SW480 (cell line): ENCODE measurements at regions not wholly inside any gene's neighbourhood (a gene's known extent, or its start where the extent isn't known, plus 50 kb on each side); places are given as distances from the start of the nearest gene placed in this dataset.

Experiments used
- DNase-seq: peaks from one replicate; pipeline ENCODE4 v3.0.0-alpha.2; 2016; ENCODE audit warnings: low spot score

- DNase-seq: no peak
Measured at GRCh38 chr2:120455390-120455789, 109.5 kb downstream of the INHBB start.

DNA sequence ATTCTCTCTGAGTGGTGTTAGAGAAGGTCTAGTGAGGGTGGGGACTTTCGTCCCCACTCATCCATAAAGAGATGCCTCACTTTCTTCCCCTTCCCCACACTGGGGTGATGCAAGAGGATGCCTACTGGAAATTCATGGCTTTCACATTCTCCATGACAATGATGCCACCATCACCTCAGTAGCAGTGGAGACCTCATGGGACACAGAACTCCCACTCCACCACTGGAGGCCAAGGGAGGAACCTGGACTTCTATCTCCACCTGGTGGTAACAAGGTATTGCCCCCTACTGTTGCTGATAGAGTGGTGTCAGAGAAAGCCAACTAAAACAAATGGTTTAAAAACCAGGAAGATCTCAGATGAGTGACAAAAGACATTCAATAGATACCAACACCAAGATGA is 110.9 kb downstream of the INHBB start:
- DNase-seq: peak; percentile 55

- no peak for DNase-seq
Measured at GRCh38 chr2:120460511-120460910, 114.6 kb downstream of the INHBB start.

DNA sequence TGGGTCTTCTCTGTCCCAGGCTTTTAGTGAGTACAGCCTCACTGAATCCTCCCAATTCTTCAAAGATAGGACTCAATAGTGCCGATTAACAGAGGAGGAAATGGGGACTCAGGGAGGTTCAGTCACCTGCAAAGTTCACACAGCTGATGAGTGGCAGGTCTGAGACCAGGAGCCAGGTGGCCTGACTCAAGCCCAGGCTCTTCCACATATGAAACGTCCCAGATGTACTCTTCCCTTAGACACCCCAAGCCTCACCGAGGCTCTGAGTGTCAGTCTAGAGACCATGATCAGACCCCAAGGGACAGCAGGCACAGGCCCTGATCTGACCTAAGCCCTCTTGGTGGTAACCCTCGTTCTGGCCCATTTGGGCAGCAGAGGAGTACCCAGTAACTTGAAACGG is 115.2 kb downstream of the INHBB start:
- DNase-seq: no peak

DNA sequence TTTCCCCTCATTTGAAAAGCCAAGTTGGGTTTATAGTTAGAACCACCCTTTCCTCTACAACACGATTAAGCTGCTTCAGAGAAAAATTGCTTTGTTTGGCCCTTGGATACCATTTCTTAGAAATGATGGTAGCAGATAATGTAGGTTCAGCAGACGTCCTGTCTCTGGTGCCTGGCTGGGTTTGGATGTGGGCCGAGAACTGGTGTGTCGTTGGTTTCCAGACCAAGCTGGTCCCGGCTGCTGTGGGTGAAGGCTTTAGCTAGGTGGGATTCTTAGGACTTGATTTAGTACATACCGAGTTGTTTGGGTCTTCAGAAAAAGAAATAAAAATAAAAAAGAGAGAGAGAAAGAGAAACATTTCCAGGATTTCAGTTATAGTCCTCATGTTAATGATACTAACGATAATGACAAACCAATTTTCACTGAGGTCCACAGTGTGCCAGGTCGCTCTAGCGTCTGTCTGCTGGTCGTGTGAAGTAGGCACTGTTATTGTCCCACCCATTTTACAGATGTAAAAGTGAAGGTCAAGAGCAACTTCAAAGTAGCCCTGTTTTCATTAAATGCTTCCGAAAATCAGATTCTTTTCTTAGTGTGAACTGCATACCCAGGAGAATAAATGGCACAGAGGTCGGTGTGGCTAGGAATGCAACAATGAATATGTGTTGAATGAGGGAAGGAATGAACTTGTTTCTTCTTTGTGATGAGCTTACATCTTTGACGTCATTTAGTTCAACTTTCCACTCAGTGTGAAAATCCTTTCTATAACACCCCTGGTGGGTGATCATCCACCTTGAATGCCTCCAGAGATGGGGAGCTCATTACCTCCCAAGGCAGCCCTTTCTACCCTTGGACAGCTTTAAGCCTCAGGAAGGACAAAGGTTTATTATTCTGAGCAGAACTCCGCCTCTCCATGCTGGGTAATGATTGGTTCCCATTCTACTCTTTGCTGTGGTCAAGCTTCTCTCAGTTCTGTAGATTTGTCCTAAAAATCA is 115.9 kb downstream of the INHBB start:
- no peak for DNase-seq

DNA sequence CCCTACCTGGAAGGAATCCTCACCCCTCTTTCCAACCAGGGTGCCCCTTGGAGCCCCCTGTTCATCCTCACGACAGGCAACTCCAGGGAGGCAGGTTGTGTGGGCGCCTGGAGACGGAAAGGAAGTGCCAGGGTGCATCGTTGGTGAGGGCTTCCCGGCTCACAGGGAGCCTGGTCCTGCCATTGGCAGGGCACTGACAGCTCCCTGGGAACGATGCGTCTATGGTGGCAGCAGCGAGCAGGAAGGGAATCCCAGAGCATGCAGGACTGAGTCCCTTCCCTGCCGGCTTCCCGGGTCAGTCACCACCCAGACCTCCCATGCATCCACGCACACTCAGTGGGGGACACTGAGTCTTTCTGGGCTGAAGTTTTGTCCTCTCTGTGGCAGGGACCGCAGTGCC is 117.6 kb downstream of the INHBB start:
- DNase-seq: no peak

GRCh38 chr2:120463996-120464395 is 118.1 kb downstream of the INHBB start:
- DNase-seq: no peak

GRCh38 chr2:120464448-120464931 is 118.6 kb downstream of the INHBB start:
- DNase-seq: no peak

DNA sequence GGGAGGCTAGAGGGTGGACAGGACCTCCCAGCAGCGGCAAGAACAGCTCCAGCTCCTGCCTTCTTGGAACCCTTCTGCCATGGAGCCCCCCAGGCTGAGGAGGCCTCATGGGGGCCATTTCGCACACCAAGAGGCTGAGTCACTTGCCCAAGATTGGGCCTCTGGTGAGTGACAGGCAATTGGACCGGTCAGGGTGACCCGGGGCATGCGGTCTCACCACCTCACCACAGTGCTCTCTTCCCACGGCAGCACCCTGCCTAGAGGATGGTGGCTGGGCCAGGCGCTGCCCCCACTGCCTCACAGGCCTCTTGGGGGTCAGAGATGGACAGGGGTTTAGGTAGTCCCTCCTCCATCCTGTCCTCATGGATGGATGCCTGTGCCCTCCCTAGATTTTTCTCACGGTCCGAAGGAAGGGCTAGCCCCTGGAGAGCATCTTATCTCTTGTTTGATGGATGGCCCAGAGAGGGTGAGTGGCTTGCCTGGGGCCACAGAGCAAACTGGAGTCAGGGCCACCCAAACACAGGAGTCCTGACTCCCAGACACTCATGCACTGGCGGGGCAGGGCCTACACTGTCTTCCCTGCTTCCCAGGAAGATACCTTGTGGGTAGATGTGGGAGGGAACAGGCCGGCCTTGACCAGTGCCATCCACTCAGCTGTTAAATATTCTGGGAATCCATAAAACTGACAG is 119.2 kb downstream of the INHBB start:
- no peak for DNase-seq

DNA sequence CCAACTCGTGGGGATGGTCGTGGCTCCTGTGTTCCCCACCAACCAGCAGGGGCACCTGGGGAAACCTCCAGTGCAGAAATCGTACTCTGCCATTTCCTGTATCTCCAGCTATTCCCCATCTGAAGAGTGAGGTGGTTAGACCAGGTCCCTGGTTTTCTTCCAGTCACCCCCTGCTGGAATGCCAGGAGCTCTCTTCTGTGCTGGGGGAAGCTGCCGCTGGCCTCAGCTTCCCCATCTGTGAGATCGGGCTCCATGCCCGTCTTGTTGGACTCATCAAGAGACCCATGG is 119.7 kb downstream of the INHBB start:
- DNase-seq: no peak

DNA sequence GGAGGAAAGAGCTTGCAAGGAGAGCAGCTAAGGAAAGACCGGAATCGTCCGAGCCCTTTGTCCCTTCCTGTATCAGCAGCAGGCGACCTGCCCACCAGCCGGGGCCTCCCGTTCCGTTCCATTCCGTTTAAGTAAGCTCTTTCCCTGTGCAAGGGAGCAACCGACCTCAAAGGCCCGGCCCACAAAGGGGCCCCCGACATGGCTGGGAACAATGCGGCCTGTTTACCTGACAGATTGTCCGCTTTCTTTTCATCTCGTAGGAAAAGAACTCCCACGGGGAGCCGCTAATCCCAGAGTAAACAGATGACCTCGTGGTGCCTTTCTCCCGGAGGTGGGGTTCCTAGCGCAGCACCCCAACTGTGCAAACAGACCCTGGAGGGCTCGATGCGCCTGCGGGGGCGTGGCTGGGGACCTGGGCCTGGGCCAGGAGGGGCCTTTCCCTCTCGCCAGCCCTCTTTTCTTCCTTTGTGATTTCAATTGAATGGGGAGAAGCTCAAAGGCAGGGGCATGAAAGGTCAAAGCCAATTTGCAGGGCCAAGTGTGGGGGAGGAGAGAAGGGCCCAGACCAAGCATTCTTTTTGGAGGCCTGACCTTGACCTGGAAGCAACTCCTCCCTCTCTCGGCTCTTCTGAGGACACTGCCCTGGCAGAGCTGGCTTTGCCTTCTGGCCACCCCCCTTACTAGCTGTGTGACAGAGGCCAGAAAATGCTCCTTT is 120.2 kb downstream of the INHBB start:
- DNase-seq: peak; percentile 97

GRCh38 chr2:120466704-120467054 is 120.7 kb downstream of the INHBB start:
- DNase-seq: peak; percentile 67

DNA sequence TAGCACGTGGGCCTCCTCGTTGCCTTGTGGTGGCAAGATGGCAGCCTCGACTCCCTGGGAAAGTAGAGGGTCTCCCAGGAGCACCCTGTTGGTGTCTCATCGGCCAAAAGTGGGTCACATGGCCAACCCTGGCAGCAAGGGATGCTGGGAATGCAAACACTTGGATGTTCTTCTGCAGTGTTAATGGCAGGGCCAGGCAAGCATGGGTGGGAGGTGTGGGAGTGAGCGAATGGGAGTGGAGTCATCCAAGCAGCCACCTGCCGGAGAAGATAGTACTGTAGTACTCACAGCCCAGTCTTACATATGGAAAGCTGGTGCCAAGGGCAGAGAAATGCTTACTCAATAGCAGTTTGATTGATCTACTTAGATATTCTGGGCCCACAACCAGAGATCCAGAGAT is 122.2 kb downstream of the INHBB start:
- DNase-seq: no peak

- DNase-seq: no peak
Measured at GRCh38 chr2:120469426-120469825, 123.5 kb downstream of the INHBB start.

- DNase-seq: peak; percentile 72
Measured at GRCh38 chr2:120470041-120470965, 124.4 kb downstream of the INHBB start.

- DNase-seq: no peak
Measured at GRCh38 chr2:120471166-120471565, 125.2 kb downstream of the INHBB start.

GRCh38 chr2:120472031-120472430 is 126.1 kb downstream of the INHBB start:
- no peak for DNase-seq

DNA sequence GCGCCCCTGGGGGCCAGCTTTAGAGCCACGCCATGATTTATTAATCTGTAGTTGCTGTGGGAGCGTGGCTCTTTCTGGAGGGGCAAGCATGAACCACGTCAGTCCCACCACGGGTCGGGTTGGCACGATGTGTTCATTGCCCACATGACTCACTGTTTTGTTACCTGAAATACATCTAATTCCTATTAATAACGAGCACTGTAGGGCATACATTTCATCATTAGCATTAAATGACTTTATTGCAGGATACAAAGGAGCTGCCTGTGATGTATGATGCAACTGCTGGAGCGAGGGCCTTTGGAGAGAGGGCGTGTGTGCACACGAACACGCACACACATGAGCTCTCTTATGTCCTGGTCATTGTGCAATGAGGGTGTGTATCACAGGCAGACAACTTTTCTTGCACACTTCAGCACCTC is 127.0 kb downstream of the INHBB start:
- DNase-seq: peak; percentile 90

DNA sequence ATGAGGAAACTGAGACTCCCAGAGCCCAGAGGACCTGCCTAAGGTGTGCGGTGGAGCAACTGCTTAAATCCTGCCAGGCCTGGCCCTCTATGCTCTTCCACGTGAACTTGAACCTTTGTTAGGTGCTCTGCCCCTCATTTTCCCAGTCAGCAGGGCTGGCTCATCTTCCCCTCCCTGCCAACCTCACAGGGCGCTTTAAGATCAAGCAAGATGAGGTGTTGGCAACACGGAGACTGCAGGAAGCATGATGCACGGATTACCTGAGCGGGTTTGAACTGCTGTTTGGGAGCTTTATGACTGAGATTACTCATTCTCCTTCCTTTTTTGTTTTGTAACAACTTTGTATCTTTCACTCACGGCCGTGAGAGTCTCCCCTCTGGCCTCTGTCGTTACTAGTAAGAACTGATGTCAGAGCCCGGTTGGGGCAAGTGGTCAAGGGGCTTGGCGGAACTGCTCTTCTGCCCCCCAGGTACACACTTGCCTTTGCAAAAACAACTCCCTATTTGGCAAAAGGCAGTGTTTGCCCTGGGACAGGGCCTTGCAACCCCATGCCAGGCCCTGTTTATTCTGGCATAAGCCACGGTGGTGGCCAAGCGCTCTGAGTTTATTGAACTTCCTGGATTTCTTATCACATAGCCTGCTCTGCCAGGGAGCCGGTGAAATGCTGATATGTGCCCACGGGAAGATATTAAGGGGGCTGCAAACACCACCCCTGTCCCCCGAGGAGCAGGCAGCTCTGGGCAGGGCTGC is 127.8 kb downstream of the INHBB start:
- DNase-seq: no peak

DNA sequence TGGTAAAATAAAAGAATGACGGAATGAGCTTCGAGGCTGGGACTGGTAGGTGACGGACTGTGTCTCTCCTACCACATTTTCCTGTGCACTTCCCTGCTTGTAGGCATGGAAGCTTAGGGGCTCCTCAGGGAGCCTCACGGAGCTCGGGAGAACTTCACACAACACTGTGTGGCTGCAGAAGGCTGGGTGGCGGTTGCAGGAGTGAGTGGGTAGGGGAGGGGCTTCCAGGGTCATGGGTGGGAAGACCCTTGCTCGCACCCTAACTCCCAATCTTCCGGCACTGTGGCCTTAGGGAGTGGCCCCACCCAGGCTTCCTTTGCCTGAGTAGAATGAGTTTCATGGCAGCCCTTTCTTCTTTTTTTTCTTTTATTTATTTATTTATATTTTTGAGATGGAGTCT is 128.6 kb downstream of the INHBB start:
- no peak for DNase-seq

GRCh38 chr2:120476141-120476540 is 130.2 kb downstream of the INHBB start:
- no peak for DNase-seq
